Gastroesophageal sphincter (tissue), 3 donors: ENCODE measurements at regions not wholly inside any gene's neighbourhood (a gene's known extent, or its start where the extent isn't known, plus 50 kb on each side); places are given as distances from the start of the nearest gene placed in this dataset.

Source experiments
- CTCF ChIP-seq, 4 experiments: fragments of 200-600 bp in 2 of 4; fragments of 450-650 bp in 2 of 4; sonication (generic) in 1 of 4; IDR thresholded peaks; one replicate each; pipeline ENCODE4 v1.5.1; 2017 to 2019; ENCODE audit warnings: antibody characterized with exemption in 4 of 4, mild to moderate bottlenecking in 2 of 4, moderate library complexity in 2 of 4
- POLR2A ChIP-seq, 2 donors: fragments of 450-650 bp; IDR thresholded peaks; one replicate each; pipeline ENCODE4 v1.6.1; 2017; ENCODE audit warnings: antibody characterized with exemption in 2 of 2, mild to moderate bottlenecking in 2 of 2, moderate library complexity in 1 of 2

- TF ChIP-seq CTCF (IDR thresholded peaks at IDR 0.05) (no peak), POLR2A (IDR thresholded peaks at IDR 0.05) (no peak)
These were observed 484.3 kb upstream of the KLHL29 start for GRCh38 chr2:22900674-22901073.
